ENCODE measurements at regions not wholly inside any gene's neighbourhood (a gene's known extent, or its start where the extent isn't known, plus 50 kb on each side); places are given as distances from the start of the nearest gene placed in this dataset.

DNA sequence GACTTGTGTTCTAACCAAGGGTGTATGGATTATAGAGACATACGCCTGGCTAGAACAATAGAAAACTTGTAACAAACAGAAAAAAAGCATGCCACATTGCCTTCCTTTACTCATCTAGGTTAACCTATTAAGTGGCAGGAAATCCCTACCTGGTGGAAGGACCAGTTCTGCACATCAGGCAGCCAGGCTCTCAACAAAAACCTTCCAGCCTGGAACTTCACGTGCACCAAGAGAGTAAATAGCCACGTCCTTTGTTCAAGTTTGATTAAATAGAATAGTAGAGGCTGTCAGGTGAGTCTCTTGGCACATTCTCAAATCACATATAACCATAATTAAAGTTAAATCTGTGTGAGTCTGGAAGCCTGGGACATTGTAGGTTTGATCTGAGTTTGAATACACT lies 85.0 kb upstream of the DPH6 start:
- Histone ChIP-seq H3K4me1 (ENCODE audit: control insufficient read depth, insufficient read depth, low read length) (no peaks in the 10 kb centered on the region), H3K27ac (ENCODE audit: low read length) (no peak overlapping the region), H3K9me3 (ENCODE audit: control insufficient read depth, insufficient read depth, low read length) (no peaks in the 10 kb centered on the region), H3K27me3 (ENCODE audit: control insufficient read depth, insufficient read depth, low read length) (no peaks in the 10 kb centered on the region), H3K36me3 (ENCODE audit: control insufficient read depth, insufficient read depth, low read length) (no peaks in the 10 kb centered on the region), H3K4me3 (ENCODE audit: low read length) (no peak overlapping the region)
- no peaks in the 10 kb centered on the region for H3K4me1 Mint-ChIP-seq
- H3K36me3 Mint-ChIP-seq = no peaks in the 10 kb centered on the region
- ATAC-seq (no peak), DNase-seq (no peak)
- H3K27me3 Mint-ChIP-seq (ENCODE audit: low read depth in 2 of 2) = no peaks in the 10 kb centered on the region
- intact Hi-C loops (cut with micrococcal nuclease) = no loop called here
- no peak overlapping the region for H3K27ac Mint-ChIP-seq
- H3K9me3 Mint-ChIP-seq = peaks cover 3 to 6% of the 10 kb centered on the region in 2 donors
- H3K4me3 Mint-ChIP-seq = no peak overlapping the region
- WGBS (ENCODE audit: insufficient coverage) = 100% methylated on average over 2 of the region's 3 CpGs
- TF ChIP-seq, protein P1, sequence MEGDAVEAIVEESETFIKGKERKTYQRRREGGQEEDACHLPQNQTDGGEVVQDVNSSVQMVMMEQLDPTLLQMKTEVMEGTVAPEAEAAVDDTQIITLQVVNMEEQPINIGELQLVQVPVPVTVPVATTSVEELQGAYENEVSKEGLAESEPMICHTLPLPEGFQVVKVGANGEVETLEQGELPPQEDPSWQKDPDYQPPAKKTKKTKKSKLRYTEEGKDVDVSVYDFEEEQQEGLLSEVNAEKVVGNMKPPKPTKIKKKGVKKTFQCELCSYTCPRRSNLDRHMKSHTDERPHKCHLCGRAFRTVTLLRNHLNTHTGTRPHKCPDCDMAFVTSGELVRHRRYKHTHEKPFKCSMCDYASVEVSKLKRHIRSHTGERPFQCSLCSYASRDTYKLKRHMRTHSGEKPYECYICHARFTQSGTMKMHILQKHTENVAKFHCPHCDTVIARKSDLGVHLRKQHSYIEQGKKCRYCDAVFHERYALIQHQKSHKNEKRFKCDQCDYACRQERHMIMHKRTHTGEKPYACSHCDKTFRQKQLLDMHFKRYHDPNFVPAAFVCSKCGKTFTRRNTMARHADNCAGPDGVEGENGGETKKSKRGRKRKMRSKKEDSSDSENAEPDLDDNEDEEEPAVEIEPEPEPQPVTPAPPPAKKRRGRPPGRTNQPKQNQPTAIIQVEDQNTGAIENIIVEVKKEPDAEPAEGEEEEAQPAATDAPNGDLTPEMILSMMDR (IDR thresholded peaks at IDR 0.05) = no peak

DNA sequence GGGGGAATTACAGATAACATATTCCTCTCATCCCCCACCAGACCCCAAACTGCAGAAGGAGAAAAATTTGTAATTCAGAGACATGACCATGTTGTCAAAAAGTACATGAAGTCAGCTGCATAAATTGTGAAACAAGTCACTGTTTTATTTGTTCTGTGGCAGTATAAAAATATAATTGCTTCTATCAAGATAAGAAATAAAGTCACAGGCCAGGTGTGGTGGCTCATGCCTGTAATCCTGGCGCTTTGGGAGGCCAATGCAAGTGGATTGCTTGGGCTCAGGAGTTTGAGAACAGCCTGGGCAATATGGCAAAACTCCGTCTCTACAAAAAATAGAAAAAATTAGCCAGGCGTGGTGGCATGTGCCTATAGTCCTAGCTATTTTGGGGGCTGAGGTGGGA lies 87.7 kb upstream of the DPH6 start:
- peaks cover 11 to 12% of the 10 kb centered on the region in 2 donors for H3K9me3 Mint-ChIP-seq
- no peaks in the 10 kb centered on the region for H3K9me3 ChIP-seq (ENCODE audit: control insufficient read depth, insufficient read depth, low read length)
- ATAC-seq (no peak), DNase-seq (no peak)
- H3K4me3 ChIP-seq (ENCODE audit: low read length) = no peak overlapping the region
- no peaks in the 10 kb centered on the region for H3K27me3 ChIP-seq (ENCODE audit: control insufficient read depth, insufficient read depth, low read length)
- no peak overlapping the region for H3K4me3 Mint-ChIP-seq
- H3K36me3 Mint-ChIP-seq = no peaks in the 10 kb centered on the region
- H3K4me1 ChIP-seq (ENCODE audit: control insufficient read depth, insufficient read depth, low read length) = no peaks in the 10 kb centered on the region
- no peaks in the 10 kb centered on the region for H3K4me1 Mint-ChIP-seq
- H3K36me3 ChIP-seq (ENCODE audit: control insufficient read depth, insufficient read depth, low read length) = no peaks in the 10 kb centered on the region
- H3K27me3 Mint-ChIP-seq (ENCODE audit: low read depth in 2 of 2) = peaks cover 0 to 3% of the 10 kb centered on the region in 2 donors
- TF ChIP-seq, protein P1 (IDR thresholded peaks at IDR 0.05) = no peak
- H3K27ac Mint-ChIP-seq = no peak overlapping the region
- 95% methylated on average over 3 of the region's 3 CpGs for WGBS (ENCODE audit: insufficient coverage)
- H3K27ac ChIP-seq (ENCODE audit: low read length) = no peak overlapping the region
- intact Hi-C loops (cut with micrococcal nuclease) = no loop called here

DNA sequence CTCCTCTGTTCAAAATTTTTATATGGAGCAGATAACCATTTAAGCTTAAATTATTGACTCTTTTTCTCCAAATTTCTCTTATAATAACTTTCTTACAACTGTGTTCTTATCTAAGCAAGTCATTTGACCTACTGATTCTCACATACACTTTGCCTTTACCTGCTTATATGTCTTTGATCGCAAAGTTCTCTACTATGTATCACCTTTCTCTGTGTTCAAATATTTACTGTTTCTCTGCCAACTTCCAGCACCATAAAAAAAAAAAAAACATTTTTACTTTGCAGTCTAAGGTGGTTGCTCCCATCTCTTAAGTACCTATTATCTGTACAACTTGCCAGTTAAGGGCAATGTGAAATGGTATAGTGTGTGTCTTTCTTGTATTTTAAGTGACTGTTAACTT lies 100.8 kb upstream of the DPH6 start:
- 80% methylated on average over 1 of the region's 1 CpG for WGBS (ENCODE audit: insufficient coverage)
- TF ChIP-seq, protein P1 (IDR thresholded peaks at IDR 0.05) = no peak

DNA sequence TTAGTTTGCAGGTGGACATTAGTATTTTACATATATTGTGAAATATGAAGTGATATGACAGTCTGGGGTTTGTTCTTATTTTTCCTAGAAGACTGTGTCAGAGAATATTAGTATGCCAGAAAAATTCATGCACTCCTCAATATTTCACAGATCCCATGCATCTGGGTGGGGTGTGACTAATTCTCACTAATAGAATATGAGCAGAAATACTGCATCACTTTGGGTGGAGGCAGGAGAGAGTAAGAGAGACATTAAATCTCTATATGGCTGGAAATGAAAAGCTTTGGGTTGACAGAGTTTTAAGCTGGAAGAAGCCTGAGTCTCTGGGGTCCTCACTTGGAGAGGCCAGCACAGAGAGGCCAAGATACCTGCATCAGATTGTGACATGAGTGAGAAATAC lies 101.3 kb upstream of the DPH6 start:
- Mint-ChIP-seq H3K36me3 (no peaks in the 10 kb centered on the region), H3K27me3 (ENCODE audit: low read depth in 2 of 2) (peaks cover 0 to 3% of the 10 kb centered on the region in 2 donors), H3K4me1 (peaks cover 0 to 4% of the 10 kb centered on the region in 2 donors), H3K27ac (no peak overlapping the region), H3K4me3 (no peak overlapping the region), H3K9me3 (peaks cover 7% of the 10 kb centered on the region in 2 donors)
- Histone ChIP-seq H3K36me3 (ENCODE audit: control insufficient read depth, insufficient read depth, low read length) (no peaks in the 10 kb centered on the region), H3K27ac (ENCODE audit: low read length) (no peak overlapping the region), H3K4me3 (ENCODE audit: low read length) (no peak overlapping the region), H3K27me3 (ENCODE audit: control insufficient read depth, insufficient read depth, low read length) (no peaks in the 10 kb centered on the region), H3K9me3 (ENCODE audit: control insufficient read depth, insufficient read depth, low read length) (no peaks in the 10 kb centered on the region), H3K4me1 (ENCODE audit: control insufficient read depth, insufficient read depth, low read length) (no peaks in the 10 kb centered on the region)
- no peak for DNase-seq
- intact Hi-C loops (cut with micrococcal nuclease) = no loop called here
- ATAC-seq = no peak
- TF ChIP-seq, protein P1 (IDR thresholded peaks at IDR 0.05) = no peak

More for the DNA sequence above, 100.8 kb upstream of the DPH6 start:
- Histone ChIP-seq H3K27ac (ENCODE audit: low read length) (no peak overlapping the region), H3K36me3 (ENCODE audit: control insufficient read depth, insufficient read depth, low read length) (no peaks in the 10 kb centered on the region), H3K27me3 (ENCODE audit: control insufficient read depth, insufficient read depth, low read length) (no peaks in the 10 kb centered on the region), H3K4me1 (ENCODE audit: control insufficient read depth, insufficient read depth, low read length) (no peaks in the 10 kb centered on the region), H3K4me3 (ENCODE audit: low read length) (no peak overlapping the region), H3K9me3 (ENCODE audit: control insufficient read depth, insufficient read depth, low read length) (no peaks in the 10 kb centered on the region)
- Mint-ChIP-seq H3K36me3 (no peaks in the 10 kb centered on the region), H3K27ac (no peak overlapping the region), H3K27me3 (ENCODE audit: low read depth in 2 of 2) (peaks cover 0 to 3% of the 10 kb centered on the region in 2 donors), H3K4me3 (no peak overlapping the region), H3K9me3 (peaks cover 7 to 8% of the 10 kb centered on the region in 2 donors), H3K4me1 (peaks cover 0 to 4% of the 10 kb centered on the region in 2 donors)
- ATAC-seq = no peak
- DNase-seq = no peak
- intact Hi-C loops (cut with micrococcal nuclease) = no loop called here

All from natural killer cell (primary cell).